HG03558 (cell line): ENCODE measurements at regions not wholly inside any gene's neighbourhood (a gene's known extent, or its start where the extent isn't known, plus 50 kb on each side); places are given as distances from the start of the nearest gene placed in this dataset.

Source experiments
- ATAC-seq: cut with Tn5 transposase; IDR thresholded peaks from one replicate; pipeline ENCODE4 v1.9.1; 2021; ENCODE audit warnings: moderate number of reproducible peaks; ENCODE audit not compliant: unreplicated experiment; ENCODE audit errors: extremely low read depth

DNA sequence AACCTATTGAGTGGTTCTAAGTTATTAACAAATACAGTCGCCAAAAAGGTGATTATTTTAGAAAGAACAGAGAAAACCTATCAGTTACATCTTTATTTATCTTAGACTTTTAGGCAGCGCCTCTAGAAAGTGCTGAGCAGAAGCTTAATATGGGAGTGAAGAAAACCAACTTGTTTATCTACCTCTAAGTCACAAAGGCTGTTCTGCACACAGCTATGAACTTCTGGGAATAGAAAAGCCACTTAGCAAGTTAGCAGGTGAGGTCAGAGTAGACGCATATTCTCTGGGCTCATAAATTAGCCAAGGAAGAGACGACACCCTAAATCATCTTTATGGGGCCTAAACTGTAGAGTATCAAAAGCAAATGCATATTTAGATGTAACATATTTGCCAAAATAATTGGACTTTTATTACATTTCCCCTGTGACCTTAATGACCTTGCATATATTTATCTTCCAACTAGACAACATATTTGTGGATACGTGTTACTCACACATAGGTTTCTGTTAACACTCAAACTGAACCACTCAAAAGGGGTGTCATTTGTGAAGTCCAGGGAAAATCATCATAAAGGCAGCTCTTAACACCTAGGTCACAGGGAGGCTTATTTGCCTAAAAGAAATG is 267.1 kb downstream of the ADGB start:
- no peak for ATAC-seq

DNA sequence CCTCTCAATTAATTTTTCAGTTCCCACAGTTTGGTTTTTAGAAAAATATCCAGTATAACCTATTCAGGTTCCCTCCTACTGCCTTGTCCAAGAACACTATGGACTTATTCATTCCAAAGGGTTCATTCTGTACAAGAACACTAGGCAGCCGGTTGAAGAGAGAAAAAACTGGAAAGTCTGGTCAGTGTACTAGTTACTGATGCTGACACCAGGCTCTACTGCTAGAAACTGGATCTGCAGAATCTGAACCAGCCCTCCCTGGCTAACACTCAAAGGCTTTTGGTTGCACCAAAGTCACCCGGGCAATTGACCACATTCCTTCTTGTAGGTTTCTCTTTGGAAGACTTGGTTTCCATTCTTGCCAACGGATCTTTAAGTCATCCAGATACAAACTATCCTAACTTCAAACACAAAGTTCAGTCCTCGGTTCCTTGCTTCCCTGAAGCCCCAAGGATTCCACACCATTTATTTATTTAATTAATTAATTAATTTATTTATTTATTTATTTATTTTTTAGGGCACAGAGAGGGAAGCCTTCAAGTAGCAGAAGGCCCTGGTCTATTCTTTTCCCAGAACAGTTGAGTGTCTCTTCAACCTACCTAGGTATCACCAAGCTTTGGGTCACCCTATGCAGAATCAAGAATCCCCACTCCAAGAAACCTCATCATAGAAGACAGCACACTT is 268.1 kb downstream of the ADGB start:
- no peak for ATAC-seq

DNA sequence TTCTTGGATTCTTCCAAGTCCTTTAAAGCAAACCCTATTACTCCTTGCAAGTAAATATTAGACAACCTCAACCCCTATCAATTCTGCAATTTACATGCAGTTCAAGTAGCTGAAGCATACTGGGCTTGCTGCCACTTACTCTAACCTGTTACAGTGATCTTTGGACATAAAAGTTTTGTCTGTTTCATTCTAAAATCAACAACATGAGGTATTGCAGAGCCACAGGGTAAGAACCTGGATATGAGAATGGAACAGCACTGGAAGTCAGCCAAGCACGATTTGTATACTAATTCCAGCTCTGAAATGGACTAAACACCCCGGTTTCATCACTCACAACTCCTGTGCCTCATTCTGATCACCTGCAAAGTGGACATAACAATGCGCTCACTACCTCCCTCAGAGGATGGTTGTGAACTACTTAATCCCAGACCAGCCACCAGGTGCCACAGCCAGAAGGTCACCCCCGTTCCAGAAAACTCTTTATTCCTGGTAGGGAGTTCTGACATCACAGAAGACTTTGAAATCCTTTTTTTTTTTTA is 270.0 kb downstream of the ADGB start:
- ATAC-seq = no peak

DNA sequence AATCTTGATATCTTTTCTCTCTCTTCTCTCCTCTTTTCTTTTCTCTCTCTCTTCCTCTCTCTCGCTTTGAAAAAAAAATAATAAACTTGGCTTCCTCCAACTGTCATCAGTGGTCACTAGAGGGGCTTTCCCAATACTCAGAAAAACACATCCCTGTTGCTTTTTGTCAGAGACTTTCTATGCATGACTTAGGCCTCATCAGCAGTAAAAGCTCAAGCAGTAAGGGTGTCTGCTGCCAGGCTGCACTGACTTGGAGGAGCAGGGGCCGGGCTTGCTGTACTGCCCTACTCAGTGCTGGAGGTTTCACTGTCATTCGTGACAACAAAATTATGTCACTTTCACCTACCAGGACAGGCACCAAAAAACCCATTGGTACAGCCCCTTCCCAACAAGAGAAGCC is 272.0 kb downstream of the ADGB start:
- peak; percentile 68 for ATAC-seq

DNA sequence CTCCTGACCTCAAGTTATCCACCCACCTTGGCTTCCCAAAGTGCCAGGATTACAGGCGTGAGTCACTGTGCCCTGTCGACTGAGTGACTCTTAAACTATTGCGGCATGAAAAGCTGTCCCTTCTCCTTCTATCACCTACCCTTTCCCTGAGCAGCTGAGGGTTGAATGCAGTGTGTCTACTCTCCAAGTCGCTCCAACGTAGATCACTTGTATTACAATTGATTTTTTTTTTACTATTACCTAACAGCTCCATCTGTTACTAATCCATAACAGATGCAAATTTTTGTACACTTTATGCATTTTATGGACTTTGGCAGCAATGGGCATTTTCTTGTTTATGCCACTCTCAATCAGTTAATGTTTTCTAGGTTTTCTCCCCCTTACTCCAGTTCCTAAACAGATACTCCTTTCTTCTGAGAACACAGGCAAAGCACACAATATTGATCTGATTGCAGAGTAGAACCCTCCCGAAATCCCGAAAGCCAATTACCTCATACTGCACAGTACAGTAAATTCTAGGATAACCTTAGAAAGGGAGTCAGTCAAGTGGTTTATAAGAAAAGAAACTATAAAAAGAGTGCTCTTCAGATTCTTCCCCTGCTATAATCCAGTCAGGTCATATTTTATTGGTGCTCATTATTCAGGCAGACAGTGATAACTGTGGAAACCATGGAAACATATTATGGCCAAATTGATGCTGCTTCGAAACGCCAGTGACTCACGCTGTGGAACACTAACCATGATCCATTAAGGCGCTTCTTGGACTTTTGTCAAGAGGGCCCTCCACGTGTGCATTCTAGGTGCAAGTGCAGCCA is 273.0 kb downstream of the ADGB start:
- ATAC-seq = no peak

DNA sequence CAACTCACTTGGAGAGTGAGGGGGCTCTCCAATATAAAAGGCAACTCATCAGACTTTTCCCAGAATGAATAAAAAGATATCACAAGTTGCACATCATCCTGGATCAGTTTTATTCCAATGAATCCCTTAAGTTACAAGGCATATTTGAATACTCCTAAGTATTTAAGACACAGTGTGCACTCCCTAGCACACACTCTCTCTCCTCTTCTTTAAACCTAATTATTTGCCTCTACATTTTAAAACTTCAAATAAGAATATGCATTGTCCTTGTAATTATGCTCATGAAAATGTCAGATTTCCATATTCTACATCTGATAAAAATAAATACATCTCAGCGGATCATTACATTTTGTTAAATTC is 273.6 kb downstream of the ADGB start:
- no peak for ATAC-seq

DNA sequence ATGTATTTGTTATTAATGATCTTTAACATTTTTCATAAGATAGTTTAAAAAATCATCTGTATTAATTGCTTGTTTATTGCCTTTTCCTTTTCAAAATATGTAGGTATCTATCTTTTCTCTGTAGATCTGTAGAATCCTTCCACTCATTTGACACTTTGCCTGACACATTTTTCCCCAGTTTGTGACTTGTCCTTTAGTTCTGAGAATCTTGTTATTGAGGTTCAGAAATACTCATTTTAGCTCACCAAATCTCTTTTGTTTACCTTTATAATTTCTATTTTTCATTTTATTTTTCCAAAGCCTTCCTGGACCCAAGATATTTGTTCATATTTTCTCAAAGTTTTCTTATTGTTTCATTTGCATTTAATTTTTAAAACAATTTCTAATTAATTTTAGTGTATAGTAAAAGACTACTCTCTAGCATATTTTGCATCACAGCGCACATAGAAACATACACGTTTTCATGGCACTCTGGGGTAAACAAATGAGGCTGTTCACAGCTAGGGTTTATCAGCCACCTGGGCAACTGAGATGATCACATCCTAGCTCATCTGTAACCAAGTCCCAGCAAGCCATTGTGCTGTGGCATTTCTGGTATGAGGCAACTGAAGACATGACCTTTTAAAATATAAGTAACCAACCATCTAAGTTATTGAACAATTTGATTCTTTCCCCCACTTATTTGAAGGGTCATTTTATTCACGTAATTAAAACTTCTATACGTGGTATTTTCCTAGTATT is 275.7 kb downstream of the ADGB start:
- no peak for ATAC-seq

DNA sequence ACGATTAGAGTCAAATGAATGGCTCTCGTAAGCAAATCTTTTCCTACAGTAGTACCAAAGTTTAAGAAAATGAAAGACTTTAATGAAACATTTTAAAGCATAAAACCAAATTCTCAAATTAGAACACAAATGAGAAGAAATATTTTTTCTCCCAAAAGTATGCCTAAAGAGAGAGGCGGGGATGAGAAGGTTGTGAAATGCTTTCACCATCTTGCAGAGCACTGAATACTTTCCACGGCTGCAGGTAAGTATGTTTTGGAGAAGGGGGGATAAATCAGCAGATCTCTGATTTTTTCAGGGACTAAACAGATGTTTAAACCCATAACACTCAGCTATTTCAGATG is 277.1 kb downstream of the ADGB start:
- no peak for ATAC-seq

DNA sequence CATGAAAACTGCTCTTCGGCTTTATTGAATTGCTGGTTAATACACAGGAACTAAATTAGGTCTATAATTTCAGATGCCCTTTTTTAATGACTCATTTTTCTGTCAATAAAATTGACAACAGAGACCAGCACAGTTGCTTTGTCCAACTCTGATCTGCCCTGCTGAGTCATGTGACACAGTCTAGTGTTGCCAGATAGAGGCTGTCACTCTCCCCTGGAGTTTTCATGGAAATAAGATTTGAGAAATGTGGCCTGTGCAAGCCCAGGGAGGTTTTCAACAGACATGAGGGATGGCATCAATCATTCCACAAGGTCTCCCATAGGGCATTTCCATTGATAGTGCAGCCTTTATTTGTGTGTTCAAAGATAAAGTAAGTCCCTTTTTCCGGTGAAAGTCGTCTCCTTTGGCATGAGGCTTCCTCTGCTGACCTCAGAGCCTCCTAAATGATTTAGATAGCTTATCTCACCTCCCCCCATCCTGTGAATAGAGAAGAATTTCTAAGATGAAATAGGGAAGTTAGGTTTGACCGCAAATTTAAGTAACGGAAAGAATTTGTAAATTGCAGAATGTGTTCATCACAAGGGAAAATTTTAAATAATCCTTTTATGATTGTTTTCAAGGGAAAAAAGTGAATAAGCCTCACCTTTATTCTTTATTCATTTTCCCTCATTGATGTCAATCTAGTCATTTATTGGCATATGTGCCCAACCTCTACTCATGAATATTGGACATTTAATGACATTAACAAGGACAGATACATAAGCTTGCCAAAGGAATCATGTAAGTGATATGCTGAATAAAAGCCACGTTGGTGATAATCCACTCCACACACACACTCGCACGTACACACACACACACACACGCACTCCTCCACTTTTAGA is 277.7 kb downstream of the ADGB start:
- ATAC-seq = no peak

DNA sequence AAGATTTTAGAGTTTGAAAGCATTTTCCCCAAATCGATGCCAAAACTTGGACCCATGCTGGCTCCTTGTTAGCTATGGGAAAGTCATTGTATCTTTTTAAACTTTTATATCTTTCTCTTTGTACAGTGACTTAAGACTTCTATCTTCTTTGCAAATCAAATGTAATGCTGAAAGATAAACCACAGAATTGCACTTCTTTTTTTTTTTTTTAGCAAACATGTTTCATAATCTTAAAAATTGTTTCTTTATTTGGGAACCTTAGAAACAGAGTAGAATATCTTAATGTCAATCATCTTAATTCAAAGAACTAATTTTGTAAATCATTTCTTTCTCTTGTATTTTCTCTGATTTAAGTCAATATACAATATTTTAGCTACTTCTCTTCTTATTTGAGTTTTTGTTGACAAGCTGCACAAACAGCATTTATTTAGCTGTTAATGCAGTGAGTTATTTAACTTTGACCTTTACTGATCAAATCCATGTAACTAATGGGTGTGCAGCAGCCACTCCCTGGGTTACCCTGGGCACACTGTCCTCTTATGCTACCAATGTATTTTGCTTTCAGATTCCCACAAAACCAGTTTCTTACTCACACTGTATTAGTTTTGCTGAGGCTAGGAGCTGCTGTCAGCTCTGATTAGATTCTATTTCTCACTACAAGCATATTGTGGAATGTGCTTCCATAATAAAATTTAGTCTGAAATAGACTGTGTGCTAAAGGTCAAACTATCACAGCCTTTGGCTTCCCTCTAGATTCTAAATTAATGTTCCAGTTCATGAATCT is 279.6 kb downstream of the ADGB start:
- ATAC-seq = no peak

DNA sequence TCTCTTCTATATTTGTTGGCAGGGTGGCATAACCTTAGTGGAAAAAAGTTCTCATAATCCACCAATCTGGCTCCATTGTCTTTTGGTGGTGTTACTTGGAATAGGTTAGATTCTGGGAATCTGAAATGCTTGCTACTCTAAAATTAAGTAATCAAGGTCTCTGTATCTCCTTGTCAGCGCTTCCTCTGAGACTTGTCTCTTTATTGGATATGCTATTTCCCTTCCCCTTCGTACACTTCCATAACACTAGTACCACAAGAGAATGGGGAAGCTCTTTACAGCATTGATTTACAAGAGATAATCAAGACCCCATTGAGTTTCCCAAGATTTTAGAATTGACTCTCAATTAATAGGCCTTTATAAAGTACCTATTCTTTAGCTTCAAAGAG is 280.2 kb downstream of the ADGB start:
- ATAC-seq = no peak

DNA sequence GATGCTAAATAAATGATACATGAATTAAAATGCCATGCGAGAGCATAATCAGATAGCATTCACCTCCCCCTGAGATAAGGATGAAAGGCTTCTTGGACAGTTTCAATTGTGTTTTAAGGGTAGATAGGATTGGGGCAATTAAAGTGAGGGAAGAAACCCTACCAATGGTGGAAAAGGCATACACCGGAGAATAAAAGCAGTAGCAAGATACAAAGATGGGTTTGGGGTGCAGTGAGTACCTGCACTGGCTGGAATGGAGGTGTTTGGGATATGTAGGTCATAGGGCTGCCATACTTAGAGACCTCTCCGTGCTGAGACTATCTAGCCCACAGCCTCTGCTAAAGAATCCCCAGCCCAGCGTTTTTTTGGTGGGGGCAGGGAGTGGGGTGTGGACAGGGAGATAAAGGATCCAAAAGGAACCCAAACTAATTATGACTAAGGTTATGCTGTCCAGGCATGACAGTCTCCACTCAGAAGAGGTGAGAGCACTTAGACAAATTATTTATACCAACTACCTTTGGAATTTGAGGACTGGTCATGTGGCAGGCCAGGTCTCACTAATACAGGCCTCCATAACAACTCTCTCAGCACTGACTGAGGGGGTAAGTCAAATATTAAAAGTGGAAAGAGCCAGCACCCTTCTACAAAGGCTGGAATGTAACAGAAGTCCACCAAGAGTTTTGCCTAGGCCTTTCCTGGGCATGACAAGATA is 280.8 kb downstream of the ADGB start:
- ATAC-seq = no peak

DNA sequence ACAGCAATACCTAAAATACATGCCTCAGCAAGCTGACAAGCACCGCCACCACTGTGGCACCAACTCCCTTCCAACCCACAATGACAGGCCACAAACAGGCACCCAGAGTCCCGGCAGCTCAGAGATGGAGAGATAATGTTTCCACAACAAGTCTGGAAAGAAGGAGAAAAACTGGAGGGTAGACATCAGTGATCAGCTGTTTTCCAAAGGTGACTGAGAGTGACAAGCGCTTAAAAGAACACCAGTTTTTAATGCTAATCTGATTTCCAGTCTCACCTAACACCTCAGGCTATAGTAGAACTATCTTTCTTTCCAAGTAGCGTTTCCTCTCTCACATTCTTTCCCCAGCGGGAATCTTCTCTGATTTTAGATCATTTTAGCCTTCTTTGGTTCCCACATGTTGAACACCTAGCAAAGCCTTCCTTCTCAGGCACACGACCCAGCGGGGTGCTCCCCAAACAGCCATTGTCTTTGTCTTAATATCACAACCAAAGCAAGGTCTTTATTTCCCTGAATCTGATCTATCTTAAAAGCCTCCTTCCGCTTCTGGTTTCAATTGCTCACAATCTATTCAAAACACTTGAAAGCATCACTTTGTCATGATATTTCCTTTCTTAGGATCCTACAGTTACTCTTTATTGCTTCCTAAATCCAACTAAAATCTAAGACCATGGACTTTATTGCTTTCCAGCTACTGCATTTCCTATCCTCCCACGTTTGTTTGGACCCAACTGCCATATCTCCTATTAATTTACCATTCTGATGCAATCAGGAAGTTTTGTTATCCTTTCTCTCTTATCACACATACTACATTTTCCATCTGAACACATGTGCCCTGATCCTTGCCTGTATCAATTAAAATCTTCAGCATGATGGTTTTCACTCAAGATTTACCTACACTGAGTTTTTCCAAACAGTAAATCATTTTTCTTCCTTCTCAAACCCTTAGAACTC is 282.7 kb downstream of the ADGB start:
- ATAC-seq = no peak

DNA sequence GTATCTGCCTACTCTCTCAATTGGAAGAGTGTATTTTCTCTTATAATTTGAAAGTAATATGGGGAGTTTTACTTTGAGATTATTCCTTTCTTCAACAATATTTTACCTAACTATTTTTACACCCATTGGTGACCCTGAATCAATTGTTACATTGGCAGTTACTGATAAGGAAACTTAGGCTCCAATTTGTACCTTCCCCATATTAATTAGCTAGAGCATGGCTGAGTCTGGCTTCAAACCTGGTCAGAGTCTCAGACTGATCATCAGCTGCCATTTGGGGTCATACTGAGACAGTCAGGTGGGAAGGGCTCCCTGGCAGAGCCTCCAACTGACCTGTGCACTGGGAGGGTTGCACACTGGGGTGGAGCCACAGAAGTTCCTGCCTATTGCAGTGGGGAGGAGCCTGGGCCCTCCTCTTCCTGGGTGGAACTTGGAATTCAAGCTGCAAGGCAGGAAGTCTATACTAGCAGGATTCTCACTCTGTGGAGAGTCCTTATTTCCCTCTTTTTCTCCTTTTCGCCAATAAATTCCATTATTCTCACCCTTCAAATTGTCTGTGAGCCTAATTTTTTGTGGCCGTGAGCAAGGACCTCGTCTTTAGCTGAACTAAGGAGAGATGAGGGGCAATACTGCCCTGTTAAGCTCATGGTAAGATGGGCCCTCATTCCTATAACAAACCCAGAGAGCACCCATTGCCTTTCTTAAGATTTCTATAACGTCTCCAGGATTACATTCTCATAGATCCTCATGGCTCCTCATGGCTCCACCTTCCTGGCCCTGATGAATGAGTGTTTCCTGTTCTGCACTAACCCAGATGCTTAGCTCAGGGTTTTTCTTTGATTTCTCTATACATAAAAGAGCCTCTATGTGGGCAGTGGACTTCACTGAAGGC is 285.1 kb downstream of the ADGB start:
- ATAC-seq = no peak

DNA sequence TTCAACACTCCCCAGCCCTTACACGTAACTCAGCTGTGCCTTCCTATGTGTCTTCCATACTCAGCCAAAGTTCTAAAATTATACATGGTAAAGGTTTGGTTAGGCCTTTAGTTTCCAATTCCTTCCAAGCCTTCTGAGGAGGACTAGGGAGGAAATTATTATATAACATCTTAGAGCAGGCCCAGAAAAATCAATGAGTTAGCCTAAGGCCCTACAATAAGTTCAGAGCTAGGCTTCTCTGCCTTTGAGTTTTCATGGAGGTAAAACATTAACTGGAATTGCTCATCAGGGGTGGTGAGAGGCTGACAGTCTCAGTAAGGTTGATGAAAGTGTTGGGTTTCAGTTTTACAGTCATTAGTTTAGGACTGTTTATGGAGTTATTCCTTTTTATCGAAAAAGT is 286.0 kb downstream of the ADGB start:
- peak; percentile 91 for ATAC-seq

DNA sequence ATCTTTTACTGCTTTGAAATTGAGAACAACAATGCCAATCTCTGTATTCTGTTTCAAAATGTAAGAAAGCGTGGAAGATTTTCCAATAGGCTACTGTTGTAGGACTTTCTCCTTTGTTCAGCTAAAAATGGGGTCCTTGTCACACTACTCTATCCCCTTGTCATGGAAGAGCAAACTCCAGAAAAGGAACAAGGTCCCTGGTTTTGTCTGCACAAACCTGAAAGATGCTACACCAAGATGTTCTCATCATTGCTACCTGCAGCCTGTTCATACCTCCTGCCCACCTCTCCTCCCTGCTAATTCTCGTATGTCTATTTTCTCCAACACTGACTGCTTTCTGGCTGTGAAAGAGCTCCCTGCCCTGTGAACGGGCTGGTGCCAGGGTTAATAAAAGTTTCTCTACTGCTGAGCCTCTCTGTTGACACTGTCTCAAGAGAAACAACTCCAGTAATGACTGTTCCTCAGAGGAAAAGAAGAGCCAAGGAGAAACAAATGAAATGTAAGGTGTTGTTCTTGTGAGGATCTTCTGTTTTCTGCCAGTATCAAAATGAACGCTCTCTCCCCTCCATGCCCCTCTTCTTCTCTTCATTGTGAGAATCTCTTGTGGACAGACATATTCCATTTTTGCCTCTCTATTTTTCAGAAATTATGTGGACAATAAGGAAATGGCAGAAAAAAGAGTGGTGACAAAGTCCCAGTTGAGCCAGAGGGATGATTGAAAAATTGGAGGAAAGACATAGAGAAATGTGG is 287.1 kb downstream of the ADGB start:
- ATAC-seq = no peak
